Activated CD4-positive, alpha-beta T cell treated with anti-CD3 and anti-CD28 coated beads for 48 hours (primary cell): ENCODE measurements at regions not wholly inside any gene's neighbourhood (a gene's known extent, or its start where the extent isn't known, plus 50 kb on each side); places are given as distances from the start of the nearest gene placed in this dataset.

ENCODE experiments used
- DNase-seq: peaks from one replicate; pipeline ENCODE4 v3.0.0-alpha.2; 2020

- no peak for DNase-seq
These were observed 597.9 kb upstream of the SGCD start for GRCh38 chr5:155728857-155729683.

GRCh38 chr5:155729684-155730059 is 597.3 kb upstream of the SGCD start:
- no peak for DNase-seq

- no peak for DNase-seq
These were observed 594.2 kb upstream of the SGCD start for GRCh38 chr5:155732587-155733376.

- DNase-seq = no peak
These were observed 593.0 kb upstream of the SGCD start for GRCh38 chr5:155733935-155734334.

- no peak for DNase-seq
These were observed 591.6 kb upstream of the SGCD start for GRCh38 chr5:155735388-155735787.

GRCh38 chr5:155738616-155739015 is 588.3 kb upstream of the SGCD start:
- no peak for DNase-seq

- DNase-seq = no peak
These were observed 580.5 kb upstream of the SGCD start for GRCh38 chr5:155746367-155747038.

- no peak for DNase-seq
These were observed 576.9 kb upstream of the SGCD start for GRCh38 chr5:155750101-155750500.

GRCh38 chr5:155750571-155750970 is 576.4 kb upstream of the SGCD start:
- DNase-seq = no peak

- DNase-seq = no peak
These were observed 572.9 kb upstream of the SGCD start for GRCh38 chr5:155753943-155754581.

GRCh38 chr5:155759252-155759651 is 567.7 kb upstream of the SGCD start:
- no peak for DNase-seq

- DNase-seq = no peak
These were observed 567.0 kb upstream of the SGCD start for GRCh38 chr5:155759984-155760383.

- no peak for DNase-seq
These were observed 565.5 kb upstream of the SGCD start for GRCh38 chr5:155761502-155761901.

GRCh38 chr5:155765715-155766114 is 561.2 kb upstream of the SGCD start:
- no peak for DNase-seq

- no peak for DNase-seq
These were observed 559.5 kb upstream of the SGCD start for GRCh38 chr5:155767470-155767869.

GRCh38 chr5:155768332-155768731 is 558.6 kb upstream of the SGCD start:
- DNase-seq = no peak

- no peak for DNase-seq
These were observed 554.8 kb upstream of the SGCD start for GRCh38 chr5:155772009-155772662.

GRCh38 chr5:155773680-155774079 is 553.3 kb upstream of the SGCD start:
- DNase-seq = no peak

GRCh38 chr5:155780260-155780659 is 546.7 kb upstream of the SGCD start:
- no peak for DNase-seq

GRCh38 chr5:155783246-155783645 is 543.7 kb upstream of the SGCD start:
- no peak for DNase-seq

- no peak for DNase-seq
These were observed 543.2 kb upstream of the SGCD start for GRCh38 chr5:155783791-155784190.

GRCh38 chr5:155786108-155786507 is 540.9 kb upstream of the SGCD start:
- no peak for DNase-seq

GRCh38 chr5:155792873-155793272 is 534.1 kb upstream of the SGCD start:
- no peak for DNase-seq
